DOHH2 (cell line): ENCODE measurements at regions not wholly inside any gene's neighbourhood (a gene's known extent, or its start where the extent isn't known, plus 50 kb on each side); places are given as distances from the start of the nearest gene placed in this dataset.

Experiments used
- EZH2phosphoT487 ChIP-seq: fragments of 200-600 bp; sonication (generic); IDR thresholded peaks from 2 replicates; pipeline ENCODE4 v1.6.1; 2017; ENCODE audit warnings: borderline replicate concordance, mild to moderate bottlenecking, antibody characterized with exemption, low read length, moderate library complexity, mixed read lengths
- TF ChIP-seq, protein P1 (sequence below): fragments of 200-600 bp; sonication (generic); IDR thresholded peaks from one replicate; pipeline ENCODE4 v1.5.1; 2014; ENCODE audit warnings: antibody characterized with exemption, mild to moderate bottlenecking, low read depth, low read length; ENCODE audit not compliant: poor library complexity, severe bottlenecking

DNA sequence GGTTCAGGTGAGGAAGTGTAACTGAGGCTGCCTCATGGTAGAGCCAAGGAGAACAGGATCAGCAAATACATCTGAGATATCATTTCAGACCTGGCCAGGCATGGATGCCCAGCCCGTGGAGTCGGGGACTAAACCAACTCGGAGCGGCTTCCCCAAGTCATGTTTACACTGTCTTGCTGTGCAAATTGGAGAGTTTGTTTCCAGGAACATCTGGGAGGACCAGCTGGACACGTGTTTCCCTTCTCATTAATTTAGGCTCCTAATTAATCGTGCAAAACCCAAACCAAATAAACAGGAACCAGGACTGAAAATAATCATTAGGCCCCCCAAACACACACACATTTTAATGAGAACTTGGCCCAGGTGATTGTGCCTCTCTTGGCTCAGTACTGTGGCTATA is 70.9 kb upstream of the SALL1 start:
- TF ChIP-seq, protein P1, sequence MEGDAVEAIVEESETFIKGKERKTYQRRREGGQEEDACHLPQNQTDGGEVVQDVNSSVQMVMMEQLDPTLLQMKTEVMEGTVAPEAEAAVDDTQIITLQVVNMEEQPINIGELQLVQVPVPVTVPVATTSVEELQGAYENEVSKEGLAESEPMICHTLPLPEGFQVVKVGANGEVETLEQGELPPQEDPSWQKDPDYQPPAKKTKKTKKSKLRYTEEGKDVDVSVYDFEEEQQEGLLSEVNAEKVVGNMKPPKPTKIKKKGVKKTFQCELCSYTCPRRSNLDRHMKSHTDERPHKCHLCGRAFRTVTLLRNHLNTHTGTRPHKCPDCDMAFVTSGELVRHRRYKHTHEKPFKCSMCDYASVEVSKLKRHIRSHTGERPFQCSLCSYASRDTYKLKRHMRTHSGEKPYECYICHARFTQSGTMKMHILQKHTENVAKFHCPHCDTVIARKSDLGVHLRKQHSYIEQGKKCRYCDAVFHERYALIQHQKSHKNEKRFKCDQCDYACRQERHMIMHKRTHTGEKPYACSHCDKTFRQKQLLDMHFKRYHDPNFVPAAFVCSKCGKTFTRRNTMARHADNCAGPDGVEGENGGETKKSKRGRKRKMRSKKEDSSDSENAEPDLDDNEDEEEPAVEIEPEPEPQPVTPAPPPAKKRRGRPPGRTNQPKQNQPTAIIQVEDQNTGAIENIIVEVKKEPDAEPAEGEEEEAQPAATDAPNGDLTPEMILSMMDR, result no peak
- TF ChIP-seq EZH2phosphoT487, result no peak
